ENCODE measurements at regions not wholly inside any gene's neighbourhood (a gene's known extent, or its start where the extent isn't known, plus 50 kb on each side); places are given as distances from the start of the nearest gene placed in this dataset.
"Not testable (repeated sequence)": the region's sequence is repeated elsewhere in the genome, so short reads cannot be mapped to it uniquely, and the experiment has no call there.

GRCh38 chr2:167749016-167749415 lies 498.4 kb downstream of the STK39 start:
- Histone ChIP-seq H3K36me3 (no peaks in the 10 kb centered on the region), H3K4me3 (no peak overlapping the region), H3K4me1 (no peaks in the 10 kb centered on the region), H3K27me3 (no peaks in the 10 kb centered on the region), H3K27ac (no peak overlapping the region), H3K9me3 (no peaks in the 10 kb centered on the region)
- intact Hi-C loops (cut with DNase I; ENCODE audit: low total_unique reads): no loop called here
- TF ChIP-seq POLR2A (IDR thresholded peaks at IDR 0.05): no peak
- no peak for TF ChIP-seq CTCF (IDR thresholded peaks at IDR 0.05)
- no peak for DNase-seq

GRCh38 chr2:167748536-167748935 lies 498.9 kb downstream of the STK39 start:
- no peak overlapping the region for H3K4me3 ChIP-seq
- intact Hi-C loops (cut with DNase I; ENCODE audit: low total_unique reads): no loop called here
- no peak for DNase-seq

GRCh38 chr2:167745667-167746066 lies 501.7 kb downstream of the STK39 start:
- no peak for DNase-seq
- intact Hi-C loops (cut with DNase I; ENCODE audit: low total_unique reads): no loop called here
- TF ChIP-seq CTCF (IDR thresholded peaks at IDR 0.05): no peak
- no peak for TF ChIP-seq POLR2A (IDR thresholded peaks at IDR 0.05)
- H3K4me1 ChIP-seq: no peaks in the 10 kb centered on the region
- no peaks in the 10 kb centered on the region for H3K27me3 ChIP-seq
- H3K36me3 ChIP-seq: no peaks in the 10 kb centered on the region
- H3K27ac ChIP-seq: no peak overlapping the region
- H3K4me3 ChIP-seq: no peak overlapping the region
- no peaks in the 10 kb centered on the region for H3K9me3 ChIP-seq

More at GRCh38 chr2:167748536-167748935, 498.9 kb downstream of the STK39 start:
- H3K9me3 ChIP-seq: no peaks in the 10 kb centered on the region
- H3K27me3 ChIP-seq: no peaks in the 10 kb centered on the region
- H3K4me1 ChIP-seq: no peaks in the 10 kb centered on the region
- H3K27ac ChIP-seq: no peak overlapping the region
- TF ChIP-seq POLR2A (IDR thresholded peaks at IDR 0.05): no peak
- no peak for TF ChIP-seq CTCF (IDR thresholded peaks at IDR 0.05)
- H3K36me3 ChIP-seq: no peaks in the 10 kb centered on the region

GRCh38 chr2:167739921-167740320 lies 507.5 kb downstream of the STK39 start:
- H3K27me3 ChIP-seq; H3K27ac ChIP-seq; H3K36me3 ChIP-seq; intact Hi-C loops (cut with DNase I; ENCODE audit: low total_unique reads); DNase-seq; H3K9me3 ChIP-seq; H3K4me1 ChIP-seq; H3K4me3 ChIP-seq: not testable (repeated sequence)

GRCh38 chr2:167733747-167734146 lies 513.6 kb downstream of the STK39 start:
- Histone ChIP-seq H3K4me1 (no peaks in the 10 kb centered on the region), H3K4me3 (no peak overlapping the region), H3K9me3 (no peaks in the 10 kb centered on the region), H3K27ac (no peak overlapping the region), H3K36me3 (no peaks in the 10 kb centered on the region), H3K27me3 (no peaks in the 10 kb centered on the region)
- no peak for TF ChIP-seq POLR2A (IDR thresholded peaks at IDR 0.05)
- no peak for TF ChIP-seq CTCF (IDR thresholded peaks at IDR 0.05)
- intact Hi-C loops (cut with DNase I; ENCODE audit: low total_unique reads): no loop called here
- no peak for DNase-seq

- intact Hi-C loops (cut with DNase I; ENCODE audit: low total_unique reads): no loop called here
- TF ChIP-seq CTCF (IDR thresholded peaks at IDR 0.05): no peak
- TF ChIP-seq POLR2A (IDR thresholded peaks at IDR 0.05): no peak
- DNase-seq: no peak
- no peaks in the 10 kb centered on the region for H3K36me3 ChIP-seq
- no peaks in the 10 kb centered on the region for H3K9me3 ChIP-seq
- H3K27me3 ChIP-seq: no peaks in the 10 kb centered on the region
- H3K4me1 ChIP-seq: no peaks in the 10 kb centered on the region
- no peak overlapping the region for H3K4me3 ChIP-seq
- no peak overlapping the region for H3K27ac ChIP-seq
Observed at GRCh38 chr2:167732326-167732725, 515.1 kb downstream of the STK39 start.
